Calu3 (cell line): ENCODE measurements at regions not wholly inside any gene's neighbourhood (a gene's known extent, or its start where the extent isn't known, plus 50 kb on each side); places are given as distances from the start of the nearest gene placed in this dataset.
A peak's percentile ranks its signal among the peaks of the same experiment; 100 is the strongest.

Source experiments
- BruUV-seq: library from RNA; stranded (reverse); fragments of 400-500 nt; replicated peaks from 2 replicates; lab custom pipeline; 2021; lab: Mats Ljungman, UMichigan
- CTCF ChIA-PET: fragments of 300-600 bp; sonication (Branson Sonifier 250); formaldehyde crosslinking; loops from one replicate; lab custom pipeline; 2022; ENCODE audit warnings: antibody characterized with exemption; lab: Charles Lee
- DNase-seq: peaks from one replicate; pipeline ENCODE4 v3.0.0; 2022
- H3K27ac Mint-ChIP-seq: one replicate; pipeline ENCODE4 v1.8.0; 2022; ENCODE audit warnings: mixed read lengths; ENCODE audit not compliant: unreplicated experiment
- H3K27me3 Mint-ChIP-seq: one replicate; pipeline ENCODE4 v1.8.0; 2022; ENCODE audit warnings: mixed read lengths; ENCODE audit not compliant: unreplicated experiment
- H3K36me3 Mint-ChIP-seq: one replicate; pipeline ENCODE4 v1.8.0; 2022; ENCODE audit warnings: mild to moderate bottlenecking, moderate library complexity, mixed read lengths; ENCODE audit not compliant: insufficient read depth, unreplicated experiment
- H3K4me1 Mint-ChIP-seq: one replicate; pipeline ENCODE4 v1.8.0; 2022; ENCODE audit warnings: mild to moderate bottlenecking, low read depth, mixed read lengths; ENCODE audit not compliant: unreplicated experiment
- H3K4me3 Mint-ChIP-seq: one replicate; pipeline ENCODE4 v1.8.0; 2022; ENCODE audit warnings: mild to moderate bottlenecking, low read depth, moderate library complexity, mixed read lengths; ENCODE audit not compliant: unreplicated experiment
- H3K9me3 Mint-ChIP-seq: one replicate; pipeline ENCODE4 v1.8.0; 2022; ENCODE audit warnings: low read depth, mixed read lengths; ENCODE audit not compliant: unreplicated experiment
- intact Hi-C: fragments of 100-400 bp; cut with micrococcal nuclease; formaldehyde crosslinking; loops from one replicate; pipeline ENCODE4 v1.10.0; 2022; ENCODE audit not compliant: unreplicated experiment
- TF ChIP-seq, protein P1 (sequence below): fragments of 200-600 bp; IDR thresholded peaks from one replicate; pipeline ENCODE4 v1.8.0; 2022; ENCODE audit warnings: antibody characterized with exemption; ENCODE audit not compliant: unreplicated experiment

DNA sequence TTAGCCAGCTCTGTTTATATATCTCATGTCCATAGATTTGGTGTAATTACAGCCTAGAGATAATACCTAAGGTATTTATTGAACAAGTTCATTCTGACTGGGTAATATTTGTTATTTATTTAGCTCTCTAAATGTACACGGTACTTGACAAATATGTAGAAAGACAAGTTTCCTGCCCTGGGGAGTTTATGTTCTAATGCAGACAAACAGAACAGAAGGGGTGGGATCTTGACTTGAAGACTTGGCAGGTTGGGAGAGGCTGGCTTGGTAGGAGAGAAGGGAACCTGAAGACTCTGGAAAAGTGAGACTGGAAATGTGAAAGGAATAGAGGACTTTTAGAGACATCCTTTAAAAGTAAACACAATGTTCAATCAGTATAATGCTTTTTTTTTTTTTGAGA, 97.7 kb upstream of the CDK6 start:
- TF ChIP-seq, protein P1, sequence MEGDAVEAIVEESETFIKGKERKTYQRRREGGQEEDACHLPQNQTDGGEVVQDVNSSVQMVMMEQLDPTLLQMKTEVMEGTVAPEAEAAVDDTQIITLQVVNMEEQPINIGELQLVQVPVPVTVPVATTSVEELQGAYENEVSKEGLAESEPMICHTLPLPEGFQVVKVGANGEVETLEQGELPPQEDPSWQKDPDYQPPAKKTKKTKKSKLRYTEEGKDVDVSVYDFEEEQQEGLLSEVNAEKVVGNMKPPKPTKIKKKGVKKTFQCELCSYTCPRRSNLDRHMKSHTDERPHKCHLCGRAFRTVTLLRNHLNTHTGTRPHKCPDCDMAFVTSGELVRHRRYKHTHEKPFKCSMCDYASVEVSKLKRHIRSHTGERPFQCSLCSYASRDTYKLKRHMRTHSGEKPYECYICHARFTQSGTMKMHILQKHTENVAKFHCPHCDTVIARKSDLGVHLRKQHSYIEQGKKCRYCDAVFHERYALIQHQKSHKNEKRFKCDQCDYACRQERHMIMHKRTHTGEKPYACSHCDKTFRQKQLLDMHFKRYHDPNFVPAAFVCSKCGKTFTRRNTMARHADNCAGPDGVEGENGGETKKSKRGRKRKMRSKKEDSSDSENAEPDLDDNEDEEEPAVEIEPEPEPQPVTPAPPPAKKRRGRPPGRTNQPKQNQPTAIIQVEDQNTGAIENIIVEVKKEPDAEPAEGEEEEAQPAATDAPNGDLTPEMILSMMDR: no peak
- no peaks in the 10 kb centered on the region for H3K36me3 Mint-ChIP-seq
- no TSS peak for BruUV-seq
- H3K4me1 Mint-ChIP-seq: peaks cover 12% of the 10 kb centered on the region
- DNase-seq: peak; percentile 5
- H3K27me3 Mint-ChIP-seq: no peaks in the 10 kb centered on the region
- no peak overlapping the region for H3K4me3 Mint-ChIP-seq
- no peak overlapping the region for H3K27ac Mint-ChIP-seq
- intact Hi-C loops: no loop called here
- peaks cover 7% of the 10 kb centered on the region for H3K9me3 Mint-ChIP-seq
- CTCF ChIA-PET: no interaction called here

DNA sequence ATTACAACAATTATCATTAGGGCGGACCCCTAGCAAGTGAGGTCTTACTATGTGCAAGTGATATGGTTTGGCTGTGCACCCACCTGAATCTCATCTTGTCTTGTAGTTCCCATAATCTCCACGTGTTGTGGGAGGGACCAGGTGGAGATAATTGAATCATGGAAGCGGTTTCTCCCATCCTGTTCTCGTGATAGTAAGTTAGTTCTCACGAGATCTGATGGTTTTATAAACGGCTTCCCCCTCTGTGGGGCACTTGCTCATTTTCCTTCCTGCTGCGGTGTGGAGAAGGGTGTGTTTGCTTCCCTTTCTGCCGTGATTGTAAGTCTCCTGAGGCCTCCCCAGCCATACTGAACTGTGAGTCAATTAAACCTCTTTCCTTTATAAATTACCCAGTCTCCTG, 96.1 kb upstream of the CDK6 start:
- peaks cover 7% of the 10 kb centered on the region for H3K9me3 Mint-ChIP-seq
- TF ChIP-seq, protein P1: no peak
- no peak for DNase-seq
- no peak overlapping the region for H3K4me3 Mint-ChIP-seq
- CTCF ChIA-PET: interaction anchor here (0.6 kb wide), 1 partner anchor 590 kb away, joined by 8 read pairs; no protein-coding TSS in a partner anchor
- no peaks in the 10 kb centered on the region for H3K27me3 Mint-ChIP-seq
- intact Hi-C loops: no loop called here
- H3K36me3 Mint-ChIP-seq: no peaks in the 10 kb centered on the region
- no TSS peak for BruUV-seq
- H3K27ac Mint-ChIP-seq: no peak overlapping the region
- peaks cover 12% of the 10 kb centered on the region for H3K4me1 Mint-ChIP-seq

DNA sequence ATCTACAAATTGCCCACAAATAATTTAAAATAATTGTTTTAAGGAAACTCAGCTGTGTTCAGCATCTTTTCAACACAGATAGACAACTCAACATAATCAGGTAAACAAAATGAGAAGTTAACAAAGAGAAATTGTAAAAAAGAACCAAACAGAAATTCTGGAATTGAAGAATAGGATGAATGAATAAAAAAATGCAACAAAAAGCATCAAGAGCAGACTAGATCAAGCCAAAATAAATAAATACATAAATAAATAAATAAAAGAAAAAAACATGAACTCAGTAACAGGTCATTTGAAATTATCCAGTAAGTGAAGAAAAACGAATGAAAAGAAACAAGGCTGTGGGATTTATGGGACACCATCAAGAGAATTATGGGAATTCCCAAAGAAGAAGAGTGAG, 94.0 kb upstream of the CDK6 start:
- TF ChIP-seq, protein P1: no peak
- intact Hi-C loops: no loop called here
- Mint-ChIP-seq H3K27ac (no peak overlapping the region), H3K4me3 (no peak overlapping the region), H3K4me1 (peaks cover 12% of the 10 kb centered on the region), H3K27me3 (no peaks in the 10 kb centered on the region), H3K36me3 (peaks cover 7% of the 10 kb centered on the region), H3K9me3 (peaks cover 11% of the 10 kb centered on the region)
- no TSS peak for BruUV-seq
- no peak for DNase-seq
- CTCF ChIA-PET: interaction anchor here (0.5 kb wide), 1 partner anchor 296 kb away, joined by 4 read pairs; the partner anchor contains the start of gene HEPACAM2

DNA sequence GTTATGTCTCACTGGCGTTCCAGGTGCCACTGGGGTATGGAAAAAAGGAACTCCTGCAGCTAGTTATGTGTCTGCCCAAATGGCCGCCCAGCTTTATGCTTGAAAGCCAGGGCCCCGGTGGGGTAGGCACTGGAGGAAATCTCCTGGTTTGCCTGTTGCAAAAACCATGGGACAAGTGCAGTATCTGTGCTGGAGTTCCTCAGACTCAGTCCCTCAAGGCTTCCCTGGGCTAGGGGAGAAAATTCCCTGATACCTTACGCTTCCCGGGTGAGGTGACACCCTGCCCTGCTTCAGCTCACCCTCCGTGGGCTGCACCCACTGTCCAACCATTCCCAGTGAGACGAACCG, 90.3 kb upstream of the CDK6 start:
- CTCF ChIA-PET: interaction anchor here (0.6 kb wide), 1 partner anchor 410 kb away, joined by 3 read pairs; no protein-coding TSS in a partner anchor
- Mint-ChIP-seq H3K36me3 (peaks cover 9% of the 10 kb centered on the region), H3K9me3 (peaks cover 17% of the 10 kb centered on the region), H3K27ac (no peak overlapping the region), H3K27me3 (no peaks in the 10 kb centered on the region), H3K4me1 (no peaks in the 10 kb centered on the region), H3K4me3 (no peak overlapping the region)
- no peak for DNase-seq
- TF ChIP-seq, protein P1: no peak
- BruUV-seq: no TSS peak
- intact Hi-C loops: no loop called here
